ENCODE measurements at regions not wholly inside any gene's neighbourhood (a gene's known extent, or its start where the extent isn't known, plus 50 kb on each side); places are given as distances from the start of the nearest gene placed in this dataset.

GRCh38 chr1:239467730-239468129, 81.4 kb downstream of the CHRM3 start:
- no peak for TF ChIP-seq CTCF (IDR thresholded peaks at IDR 0.05; ENCODE audit: insufficient read depth, low read length, poor library complexity, severe bottlenecking)
- no peak for TF ChIP-seq EZH2phosphoT487 (conservative IDR thresholded peaks at IDR 0.05; ENCODE audit: low read length)
